Left lung (tissue), 4 donors: ENCODE measurements at regions not wholly inside any gene's neighbourhood (a gene's known extent, or its start where the extent isn't known, plus 50 kb on each side); places are given as distances from the start of the nearest gene placed in this dataset.

Source experiments
- ATAC-seq: fragments of 200-7000 bp; cut with Tn5 transposase; one replicate; pipeline ENCODE4 v1.9.1; 2020; ENCODE audit warnings: moderate library complexity
- DNase-seq, 4 donors: peaks; one replicate each; pipeline ENCODE4 v3.0.0-alpha.2; 2013 to 2020
- H3K27ac ChIP-seq, 2 donors: fragments of 200-600 bp; sonication (generic) in 1 of 2; one replicate each; pipeline versions ENCODE4 v1.5.0 to v1.8.0; 2020 to 2021
- H3K27me3 ChIP-seq, 2 donors: fragments of 200-600 bp; sonication (generic) in 1 of 2; one replicate each; pipeline versions ENCODE4 v1.5.0 to v1.8.0; 2020 to 2021
- H3K36me3 ChIP-seq, 2 donors: fragments of 200-600 bp; sonication (generic) in 1 of 2; one replicate each; pipeline versions ENCODE4 v1.5.0 to v1.8.0; 2020 to 2021
- H3K4me1 ChIP-seq, 2 donors: fragments of 200-600 bp; one replicate each; pipeline ENCODE4 v1.8.0; 2021
- H3K4me3 ChIP-seq, 2 donors: fragments of 200-600 bp; sonication (generic) in 1 of 2; one replicate each; pipeline versions ENCODE4 v1.5.0 to v1.8.0; 2020 to 2021; ENCODE audit warnings: mild to moderate bottlenecking in 1 of 2
- H3K9me3 ChIP-seq, 2 donors: fragments of 200-600 bp; sonication (generic) in 1 of 2; one replicate each; pipeline versions ENCODE4 v1.5.0 to v1.8.0; 2020 to 2021
- intact Hi-C, 2 donors: fragments of 100-400 bp; cut with DNase I; formaldehyde crosslinking; loops; one replicate each; pipeline versions ENCODE4 v1.11.2 to v1.14.2; 2022
- TF ChIP-seq, protein P1 (sequence below), 2 donors: fragments of 200-600 bp; sonication (generic) in 1 of 2; IDR thresholded peaks; one replicate each; pipeline versions ENCODE4 v1.5.0 to v1.8.0; 2021; ENCODE audit warnings: antibody characterized with exemption in 2 of 2
- donor health status: DM: no; HTN: yes; CAD: no.
- donor health status: DM: no; HTN: no; CAD: no.

DNA sequence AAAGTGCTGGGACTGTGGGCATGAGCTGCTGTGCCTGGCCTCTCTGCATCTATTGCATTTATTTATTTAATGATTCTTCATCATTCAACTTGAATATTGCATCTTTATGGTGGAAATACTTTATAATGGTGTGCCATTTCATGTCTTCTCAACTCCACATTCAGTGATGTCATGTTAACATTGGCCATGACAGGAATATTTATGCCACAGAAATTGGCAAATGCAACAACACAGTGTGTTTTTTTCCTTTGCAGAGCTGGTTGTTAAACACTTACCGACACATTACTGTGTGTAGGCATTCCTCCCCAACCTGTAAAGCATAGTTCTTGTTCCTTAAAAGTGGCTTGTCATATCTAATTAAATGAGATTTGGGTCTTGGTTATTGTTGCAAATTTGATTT, 57.4 kb upstream of the WDR26 start:
- no peaks in the 10 kb centered on the region for H3K9me3 ChIP-seq
- no peaks in the 10 kb centered on the region for H3K36me3 ChIP-seq
- intact Hi-C loops = no loop called here
- H3K27me3 ChIP-seq = no peaks in the 10 kb centered on the region
- H3K4me3 ChIP-seq = no peak overlapping the region
- TF ChIP-seq, protein P1, sequence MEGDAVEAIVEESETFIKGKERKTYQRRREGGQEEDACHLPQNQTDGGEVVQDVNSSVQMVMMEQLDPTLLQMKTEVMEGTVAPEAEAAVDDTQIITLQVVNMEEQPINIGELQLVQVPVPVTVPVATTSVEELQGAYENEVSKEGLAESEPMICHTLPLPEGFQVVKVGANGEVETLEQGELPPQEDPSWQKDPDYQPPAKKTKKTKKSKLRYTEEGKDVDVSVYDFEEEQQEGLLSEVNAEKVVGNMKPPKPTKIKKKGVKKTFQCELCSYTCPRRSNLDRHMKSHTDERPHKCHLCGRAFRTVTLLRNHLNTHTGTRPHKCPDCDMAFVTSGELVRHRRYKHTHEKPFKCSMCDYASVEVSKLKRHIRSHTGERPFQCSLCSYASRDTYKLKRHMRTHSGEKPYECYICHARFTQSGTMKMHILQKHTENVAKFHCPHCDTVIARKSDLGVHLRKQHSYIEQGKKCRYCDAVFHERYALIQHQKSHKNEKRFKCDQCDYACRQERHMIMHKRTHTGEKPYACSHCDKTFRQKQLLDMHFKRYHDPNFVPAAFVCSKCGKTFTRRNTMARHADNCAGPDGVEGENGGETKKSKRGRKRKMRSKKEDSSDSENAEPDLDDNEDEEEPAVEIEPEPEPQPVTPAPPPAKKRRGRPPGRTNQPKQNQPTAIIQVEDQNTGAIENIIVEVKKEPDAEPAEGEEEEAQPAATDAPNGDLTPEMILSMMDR (IDR thresholded peaks at IDR 0.05) = no peak
- no peak for DNase-seq
- H3K4me1 ChIP-seq = peaks cover 0 to under 1% of the 10 kb centered on the region in 2 donors
- ATAC-seq = no peak
- H3K27ac ChIP-seq = no peak overlapping the region

DNA sequence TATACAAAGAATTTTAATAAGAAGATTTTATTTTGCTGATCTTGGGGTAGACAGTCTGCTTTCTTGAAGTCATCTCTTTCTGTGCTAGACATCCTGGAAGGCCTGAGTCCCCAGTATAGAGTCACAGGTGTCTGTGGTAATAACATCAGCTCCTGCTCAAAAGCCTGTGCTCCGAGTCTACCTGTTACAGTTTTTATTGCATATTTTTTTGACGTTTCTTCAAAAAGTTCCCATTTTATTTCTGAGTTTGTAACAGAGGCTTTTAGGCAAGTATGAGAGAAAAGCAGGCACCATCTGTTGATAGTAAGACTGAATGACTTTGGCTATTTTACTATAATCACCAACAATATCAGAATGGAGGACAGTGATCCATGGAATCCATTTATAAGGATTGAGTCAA, 58.0 kb upstream of the WDR26 start:
- peaks cover under 1 to 7% of the 10 kb centered on the region in 2 donors for H3K4me1 ChIP-seq
- DNase-seq (no peak), ATAC-seq (no peak)
- H3K36me3 ChIP-seq = no peaks in the 10 kb centered on the region
- no peak overlapping the region for H3K4me3 ChIP-seq
- H3K9me3 ChIP-seq = no peaks in the 10 kb centered on the region
- H3K27ac ChIP-seq = no peak overlapping the region
- intact Hi-C loops = no loop called here
- no peaks in the 10 kb centered on the region for H3K27me3 ChIP-seq
- TF ChIP-seq, protein P1 (IDR thresholded peaks at IDR 0.05) = no peak

DNA sequence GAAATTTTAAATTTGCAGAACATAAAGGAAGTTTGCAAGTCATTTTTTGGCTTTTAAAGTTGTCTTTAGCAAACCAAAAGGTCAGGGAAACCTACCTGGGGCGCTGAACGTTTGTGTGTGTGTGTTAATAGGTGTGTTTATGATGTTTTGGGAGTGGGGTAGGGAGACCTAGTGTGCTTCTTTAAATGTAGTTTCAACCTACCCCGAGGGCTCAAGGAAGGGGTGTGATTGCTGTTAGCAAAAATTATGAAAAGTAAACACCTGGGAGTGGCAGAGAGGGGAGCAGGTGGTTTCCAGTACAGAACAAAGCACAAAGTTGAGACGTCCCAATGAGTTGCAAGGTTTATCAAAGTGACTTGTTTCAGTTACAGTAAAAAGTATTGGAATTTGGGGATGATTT, 58.7 kb upstream of the WDR26 start:
- Histone ChIP-seq H3K27ac (no peak overlapping the region), H3K4me1 (peaks cover 6 to 12% of the 10 kb centered on the region in 2 donors), H3K36me3 (no peaks in the 10 kb centered on the region), H3K4me3 (no peak overlapping the region), H3K27me3 (no peaks in the 10 kb centered on the region), H3K9me3 (no peaks in the 10 kb centered on the region)
- intact Hi-C loops = no loop called here
- TF ChIP-seq, protein P1 (IDR thresholded peaks at IDR 0.05) = no peak
- no peak for DNase-seq
- ATAC-seq = no peak

DNA sequence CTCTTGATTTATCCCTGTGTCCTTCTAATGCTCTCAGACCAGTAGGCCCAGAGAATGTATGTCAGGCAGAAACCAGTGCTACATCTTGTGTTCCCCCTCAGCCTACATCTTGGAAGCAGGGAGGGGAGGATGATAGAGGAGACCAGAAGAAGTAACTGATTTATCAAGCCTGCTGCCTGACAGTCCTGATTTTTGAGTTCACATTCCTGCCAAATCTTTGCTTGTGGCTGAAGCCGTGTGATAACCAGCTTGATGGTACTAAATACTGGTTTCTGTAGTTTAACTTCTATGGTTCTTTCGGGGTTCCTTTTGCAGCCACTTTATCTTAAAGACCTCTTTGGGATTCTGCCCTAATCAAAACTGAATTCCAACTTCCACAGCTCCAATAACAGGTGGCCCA, 59.7 kb upstream of the WDR26 start:
- Histone ChIP-seq H3K27ac (no peak overlapping the region), H3K27me3 (no peaks in the 10 kb centered on the region), H3K9me3 (no peaks in the 10 kb centered on the region), H3K36me3 (no peaks in the 10 kb centered on the region), H3K4me1 (peaks cover 10 to 23% of the 10 kb centered on the region in 2 donors), H3K4me3 (no peak overlapping the region)
- TF ChIP-seq, protein P1 (IDR thresholded peaks at IDR 0.05) = no peak
- ATAC-seq (no peak), DNase-seq (no peak)
- intact Hi-C loops = no loop called here

DNA sequence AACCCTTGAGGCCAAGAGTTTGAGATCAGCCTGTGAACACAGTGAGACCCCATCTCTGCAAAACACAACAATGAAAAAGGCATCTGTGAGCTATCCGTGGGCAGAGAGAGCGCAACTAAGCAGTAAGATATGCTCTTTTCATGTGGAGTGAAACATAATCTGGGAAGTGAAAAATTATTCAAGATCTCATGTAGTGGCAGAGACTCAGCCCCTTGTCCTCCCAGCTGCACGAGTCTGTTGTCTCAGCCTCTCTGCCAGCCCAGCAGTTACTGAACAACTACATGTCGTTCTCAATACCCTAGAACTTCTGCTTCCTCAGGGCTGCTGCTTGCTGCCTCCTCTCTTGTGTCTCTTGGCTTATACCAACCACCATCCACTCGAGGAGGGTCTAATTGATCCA, 61.3 kb upstream of the WDR26 start:
- no peak for DNase-seq
- intact Hi-C loops = no loop called here
- Histone ChIP-seq H3K27me3 (no peaks in the 10 kb centered on the region), H3K27ac (no peak overlapping the region), H3K4me3 (no peak overlapping the region), H3K36me3 (no peaks in the 10 kb centered on the region), H3K4me1 (peaks cover 10 to 24% of the 10 kb centered on the region in 2 donors), H3K9me3 (no peaks in the 10 kb centered on the region)
- TF ChIP-seq, protein P1 (IDR thresholded peaks at IDR 0.05) = no peak
- no peak for ATAC-seq
